HEK293 (cell line): ENCODE measurements at regions not wholly inside any gene's neighbourhood (a gene's known extent, or its start where the extent isn't known, plus 50 kb on each side); places are given as distances from the start of the nearest gene placed in this dataset.

Experiments
- REST ChIP-seq: fragments of 450-650 bp; formaldehyde crosslinking; IDR thresholded peaks from 2 replicates; pipeline ENCODE4 v1.5.1; 2016; ENCODE audit warnings: missing biosample characterization, missing genetic modification characterization
- ZBTB7A ChIP-seq: fragments of 450-650 bp; formaldehyde crosslinking; IDR thresholded peaks from 2 replicates; pipeline ENCODE4 v1.5.1; 2016; ENCODE audit warnings: low read depth, missing biosample characterization, missing genetic modification characterization

- TF ChIP-seq REST (tag by site-specific recombination) (no peak), ZBTB7A (tag by site-specific recombination) (no peak)
Measured at GRCh38 chr3:72255791-72256559, 471.0 kb upstream of the PROK2 start.
